GM06990 (cell line): ENCODE measurements at regions not wholly inside any gene's neighbourhood (a gene's known extent, or its start where the extent isn't known, plus 50 kb on each side); places are given as distances from the start of the nearest gene placed in this dataset.

ENCODE experiments used
- DNase-seq: peaks from one replicate; pipeline ENCODE4 v3.0.0-alpha.2; 2011; ENCODE audit not compliant: insufficient read length; ENCODE audit errors: extremely low read depth
- H3K27me3 ChIP-seq: replicated peaks from 2 replicates; pipeline ENCODE4 v1.6.0; 2011; ENCODE audit warnings: low read length; ENCODE audit not compliant: control insufficient read depth, insufficient read depth
- H3K36me3 ChIP-seq: 2 replicates; pipeline ENCODE4 v1.5.1; 2011; ENCODE audit warnings: low read length; ENCODE audit not compliant: control insufficient read depth, insufficient read depth
- H3K4me3 ChIP-seq: replicated peaks from 2 replicates; pipeline ENCODE4 v1.5.1; 2011; ENCODE audit warnings: low read depth, mild to moderate bottlenecking, control low read depth, low read length
- TF ChIP-seq, protein P1 (sequence below): IDR thresholded peaks from 2 replicates; pipeline ENCODE4 v1.5.1; 2011; ENCODE audit warnings: low read length, control low read depth, mild to moderate bottlenecking, inconsistent platforms; ENCODE audit not compliant: insufficient read depth, poor library complexity, severe bottlenecking

DNA sequence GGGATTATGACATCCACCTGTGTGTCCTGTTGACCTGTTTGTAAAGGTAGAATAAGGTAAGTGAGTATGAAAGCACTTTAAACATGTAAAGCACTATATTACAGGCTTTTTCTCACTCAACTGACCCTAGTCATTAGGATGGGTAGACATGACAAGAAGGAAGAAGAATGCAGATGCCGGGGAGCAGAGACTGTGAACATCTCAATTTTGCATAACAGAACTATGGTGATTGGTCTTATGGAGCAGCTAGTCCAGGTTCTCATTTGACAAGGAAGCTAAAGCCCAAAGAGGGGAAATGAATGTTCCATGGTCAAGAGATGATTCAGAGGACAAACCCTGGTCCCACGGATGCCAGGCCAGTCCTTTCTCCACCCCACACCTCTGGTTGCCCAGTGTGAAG is 200.1 kb upstream of the BCL6 start:
- no peaks in the 10 kb centered on the region; the same call in 1 of the 2 replicates for H3K27me3 ChIP-seq
- TF ChIP-seq, protein P1, sequence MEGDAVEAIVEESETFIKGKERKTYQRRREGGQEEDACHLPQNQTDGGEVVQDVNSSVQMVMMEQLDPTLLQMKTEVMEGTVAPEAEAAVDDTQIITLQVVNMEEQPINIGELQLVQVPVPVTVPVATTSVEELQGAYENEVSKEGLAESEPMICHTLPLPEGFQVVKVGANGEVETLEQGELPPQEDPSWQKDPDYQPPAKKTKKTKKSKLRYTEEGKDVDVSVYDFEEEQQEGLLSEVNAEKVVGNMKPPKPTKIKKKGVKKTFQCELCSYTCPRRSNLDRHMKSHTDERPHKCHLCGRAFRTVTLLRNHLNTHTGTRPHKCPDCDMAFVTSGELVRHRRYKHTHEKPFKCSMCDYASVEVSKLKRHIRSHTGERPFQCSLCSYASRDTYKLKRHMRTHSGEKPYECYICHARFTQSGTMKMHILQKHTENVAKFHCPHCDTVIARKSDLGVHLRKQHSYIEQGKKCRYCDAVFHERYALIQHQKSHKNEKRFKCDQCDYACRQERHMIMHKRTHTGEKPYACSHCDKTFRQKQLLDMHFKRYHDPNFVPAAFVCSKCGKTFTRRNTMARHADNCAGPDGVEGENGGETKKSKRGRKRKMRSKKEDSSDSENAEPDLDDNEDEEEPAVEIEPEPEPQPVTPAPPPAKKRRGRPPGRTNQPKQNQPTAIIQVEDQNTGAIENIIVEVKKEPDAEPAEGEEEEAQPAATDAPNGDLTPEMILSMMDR, result no peak
- no peak overlapping the region for H3K4me3 ChIP-seq
- no peaks in the 10 kb centered on the region for H3K36me3 ChIP-seq
- DNase-seq, result no peak

DNA sequence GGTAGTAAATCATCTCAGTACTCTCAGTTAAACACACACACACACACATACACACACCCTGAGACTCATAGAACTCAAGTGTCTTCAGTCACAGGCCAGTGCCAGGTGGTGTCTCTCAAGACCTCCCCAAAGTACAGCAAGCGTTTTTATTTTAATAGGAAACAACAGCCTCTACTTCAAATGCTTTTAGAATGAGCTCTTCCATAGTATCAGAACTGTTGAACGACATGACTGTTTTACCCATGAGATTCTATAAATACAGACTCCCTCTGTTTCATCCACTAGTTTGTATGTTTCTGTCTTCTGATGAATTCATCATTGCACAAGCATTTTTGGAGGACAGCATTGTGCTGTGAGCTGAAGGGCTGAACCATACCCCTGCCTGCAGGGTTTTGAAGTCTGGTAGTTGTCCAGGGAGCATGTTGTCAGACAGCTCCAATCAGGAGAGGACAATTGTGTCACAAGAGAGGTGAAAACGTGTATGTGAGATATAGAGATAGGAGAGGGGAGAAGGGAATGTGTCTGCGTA is 201.0 kb upstream of the BCL6 start:
- Histone ChIP-seq H3K27me3 (no peaks in the 10 kb centered on the region; the same call in 1 of the 2 replicates), H3K4me3 (no peak overlapping the region), H3K36me3 (no peaks in the 10 kb centered on the region)
- TF ChIP-seq, protein P1, result no peak
- DNase-seq, result no peak

DNA sequence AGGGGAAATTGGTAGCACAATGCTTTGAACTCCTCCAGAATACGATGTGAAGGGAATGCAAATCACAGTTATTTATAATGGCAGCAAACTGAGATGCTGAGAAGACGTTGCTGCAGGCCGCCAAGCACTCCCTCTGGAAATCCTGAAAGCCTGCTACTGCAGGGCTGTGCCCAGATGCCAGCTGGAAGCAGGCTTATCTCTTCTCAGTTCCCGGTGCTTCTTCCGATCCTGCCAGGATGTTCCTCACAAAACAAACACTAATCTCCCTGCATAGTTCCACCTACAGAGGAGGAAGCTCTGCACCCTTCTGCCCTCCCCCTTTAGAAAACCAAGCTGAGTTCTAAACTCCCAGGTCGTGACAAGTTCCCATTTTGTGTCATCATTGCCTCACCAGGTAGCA is 201.7 kb upstream of the BCL6 start:
- DNase-seq, result no peak
- TF ChIP-seq, protein P1, result no peak
- Histone ChIP-seq H3K36me3 (no peaks in the 10 kb centered on the region), H3K4me3 (no peak overlapping the region), H3K27me3 (no peaks in the 10 kb centered on the region; the same call in 1 of the 2 replicates)

DNA sequence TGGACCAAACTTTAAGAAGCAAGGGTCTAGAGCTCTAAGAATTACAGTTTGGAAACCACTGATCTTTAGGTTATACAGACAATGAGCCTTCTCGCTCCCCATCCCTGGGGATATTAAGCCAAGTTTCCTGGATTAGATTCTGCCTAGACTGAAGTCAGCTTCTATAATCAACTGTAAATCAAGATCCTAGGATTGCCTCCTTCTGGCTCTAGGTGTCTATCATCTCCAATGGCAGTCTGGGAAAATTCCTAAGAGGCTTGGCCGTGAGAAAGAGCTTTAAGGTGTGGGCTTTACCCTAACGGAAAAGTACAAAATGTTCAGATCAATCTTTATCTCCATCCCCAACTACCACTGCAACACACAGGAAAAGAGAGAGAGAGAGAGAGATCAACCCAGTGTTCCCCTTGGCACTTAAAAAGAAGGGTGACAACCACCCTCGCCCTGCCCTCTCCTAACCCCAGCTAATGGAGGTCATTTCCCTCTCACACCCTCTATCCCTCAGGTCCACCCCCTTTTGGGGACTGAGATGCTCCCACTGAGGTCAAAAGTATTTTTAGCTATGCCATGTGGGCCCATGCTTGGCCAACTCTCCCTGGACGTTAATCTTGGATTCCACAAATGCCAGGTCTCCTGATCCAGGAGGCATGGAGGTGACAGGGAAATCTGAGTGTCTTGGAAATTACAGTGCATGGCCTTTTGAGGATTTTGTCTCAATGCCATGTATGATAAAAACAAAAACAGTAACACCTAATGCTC is 202.8 kb upstream of the BCL6 start:
- Histone ChIP-seq H3K36me3 (no peaks in the 10 kb centered on the region), H3K27me3 (no peaks in the 10 kb centered on the region; the same call in 1 of the 2 replicates), H3K4me3 (no peak overlapping the region)
- TF ChIP-seq, protein P1, result no peak
- no peak for DNase-seq

DNA sequence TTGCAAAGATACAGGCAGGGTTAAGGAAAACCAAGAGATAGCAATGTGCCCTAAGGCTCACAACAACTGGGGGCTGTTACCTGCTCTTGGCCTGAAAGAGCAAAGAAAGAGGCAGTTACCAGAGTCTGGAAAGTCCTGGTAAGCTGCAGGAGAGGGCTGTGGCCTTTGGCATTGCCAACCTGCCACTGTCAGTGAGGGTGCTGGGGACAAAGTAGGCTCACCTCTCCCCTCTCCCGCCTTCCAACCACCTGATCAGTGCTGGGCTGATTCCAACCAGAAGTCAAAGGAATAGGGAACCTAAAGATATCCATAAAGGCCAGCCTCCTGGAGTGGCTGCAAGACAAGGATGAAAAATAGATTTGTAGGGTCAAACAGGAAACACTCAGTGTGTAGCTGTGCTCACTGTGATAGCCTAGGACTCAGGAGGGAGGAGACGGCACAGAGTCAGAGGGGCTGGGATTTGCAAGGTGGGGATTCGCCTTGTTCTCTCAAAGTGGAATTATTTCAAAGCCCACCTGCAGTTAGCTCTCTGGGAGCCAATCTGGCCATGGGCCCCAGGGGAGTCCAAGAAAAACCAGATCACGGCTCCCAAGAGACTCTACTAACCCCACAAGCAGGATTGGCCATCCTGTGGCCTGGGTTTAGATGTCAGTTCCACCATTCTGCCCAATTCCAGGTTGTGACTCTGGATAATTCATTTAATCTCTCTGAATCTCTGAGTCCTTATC is 204.0 kb upstream of the BCL6 start:
- no peaks in the 10 kb centered on the region; the same call in 1 of the 2 replicates for H3K27me3 ChIP-seq

More for the DNA sequence above, 204.0 kb upstream of the BCL6 start:
- TF ChIP-seq, protein P1, result no peak
- Histone ChIP-seq H3K4me3 (no peak overlapping the region), H3K36me3 (no peaks in the 10 kb centered on the region)
- no peak for DNase-seq
